Muscle layer of duodenum (tissue), 2 donors: ENCODE measurements at regions not wholly inside any gene's neighbourhood (a gene's known extent, or its start where the extent isn't known, plus 50 kb on each side); places are given as distances from the start of the nearest gene placed in this dataset.

ENCODE experiments used
- H3K27ac ChIP-seq: one replicate; pipeline ENCODE4 v1.7.0; 2013; ENCODE audit warnings: mild to moderate bottlenecking, low read length
- H3K27me3 ChIP-seq: one replicate; pipeline ENCODE4 v1.7.0; 2013; ENCODE audit warnings: low read depth, mild to moderate bottlenecking, control low read depth, low read length
- H3K36me3 ChIP-seq, 2 donors: one replicate each; pipeline ENCODE4 v1.7.0; 2013; ENCODE audit warnings: low read length in 2 of 2, control low read depth in 1 of 2, mild to moderate bottlenecking in 1 of 2; ENCODE audit not compliant: insufficient read depth in 2 of 2, control insufficient read depth in 1 of 2
- H3K4me1 ChIP-seq, 2 donors: one replicate each; pipeline ENCODE4 v1.7.0; 2013; ENCODE audit warnings: low read length in 2 of 2, mild to moderate bottlenecking in 2 of 2, control low read depth in 1 of 2, moderate library complexity in 1 of 2; ENCODE audit not compliant: insufficient read depth in 2 of 2, control insufficient read depth in 1 of 2
- H3K4me3 ChIP-seq, 2 donors: one replicate each; pipeline ENCODE4 v1.7.0; 2013; ENCODE audit warnings: low read length in 2 of 2, low read depth in 1 of 2, mild to moderate bottlenecking in 1 of 2
- H3K9me3 ChIP-seq, 2 donors: one replicate each; pipeline ENCODE4 v1.7.0; 2013; ENCODE audit warnings: low read length in 2 of 2, control low read depth in 1 of 2, mild to moderate bottlenecking in 1 of 2; ENCODE audit not compliant: control insufficient read depth in 1 of 2
- donor health status: healthy.

DNA sequence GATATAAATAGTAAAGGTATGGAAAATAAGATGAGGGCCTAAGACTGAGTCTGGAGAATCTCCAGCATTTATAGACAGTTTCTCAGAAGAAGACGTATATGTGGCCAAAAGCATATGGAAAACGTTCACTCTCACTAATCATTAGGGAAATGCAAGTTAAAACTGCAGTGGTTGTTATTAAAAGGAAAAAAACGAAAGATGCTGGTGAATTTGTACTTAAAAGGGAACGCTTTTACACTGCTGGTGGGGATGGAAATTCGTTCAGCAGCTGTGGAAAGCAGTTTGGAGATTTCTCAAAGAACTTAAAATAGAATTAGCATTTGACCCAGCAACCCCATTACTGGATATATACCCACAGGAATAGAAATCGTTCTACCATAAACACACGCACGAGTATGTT lies 180.5 kb upstream of the CADM1 start:
- no peak overlapping the region for H3K27ac ChIP-seq

DNA sequence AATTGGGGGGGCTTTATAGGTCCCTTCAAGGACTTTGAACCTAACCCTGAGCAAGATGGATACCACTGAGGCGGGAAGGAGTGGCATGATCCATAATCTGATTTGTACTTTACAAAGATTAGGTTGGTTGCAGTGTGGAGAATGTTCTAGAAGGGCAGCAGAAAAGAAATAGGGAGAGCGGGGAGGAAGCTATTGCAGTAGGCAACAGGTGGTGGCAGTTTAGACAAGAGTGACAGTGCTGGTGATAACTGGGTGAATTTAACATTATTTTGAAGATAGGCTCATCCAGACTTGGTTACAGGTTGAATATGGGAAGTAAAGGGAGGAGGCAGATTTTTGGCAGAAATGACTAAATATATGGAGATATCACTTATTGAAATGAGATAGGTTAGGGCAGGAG lies 179.9 kb upstream of the CADM1 start:
- Histone ChIP-seq H3K4me1 (no peaks in the 10 kb centered on the region), H3K9me3 (no peaks in the 10 kb centered on the region), H3K4me3 (no peak overlapping the region), H3K27ac (no peak overlapping the region), H3K36me3 (no peaks in the 10 kb centered on the region), H3K27me3 (no peaks in the 10 kb centered on the region)

More for the DNA sequence above, 180.5 kb upstream of the CADM1 start:
- H3K4me1 ChIP-seq = no peaks in the 10 kb centered on the region
- H3K36me3 ChIP-seq = no peaks in the 10 kb centered on the region
- H3K4me3 ChIP-seq = no peak overlapping the region
- H3K27me3 ChIP-seq = no peaks in the 10 kb centered on the region
- no peaks in the 10 kb centered on the region for H3K9me3 ChIP-seq

DNA sequence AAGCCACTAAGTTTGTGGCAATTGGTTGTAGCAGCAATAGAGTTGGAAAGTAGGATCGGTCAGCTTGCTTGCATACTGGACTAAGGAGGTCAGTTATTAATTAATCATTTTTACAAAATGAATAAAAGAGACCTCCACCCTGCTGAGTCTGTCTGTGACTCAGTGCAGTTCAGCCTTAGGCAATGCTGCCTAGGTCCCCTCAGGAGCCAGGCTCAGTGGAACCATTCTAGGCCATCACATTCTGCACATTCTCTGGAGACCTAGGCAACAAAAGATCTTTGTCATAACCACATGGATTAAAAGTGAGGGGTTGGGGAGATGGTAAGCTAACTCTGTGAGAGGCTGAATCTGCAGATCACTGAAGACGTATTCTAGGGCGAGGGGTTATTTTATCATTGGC lies 178.7 kb upstream of the CADM1 start:
- Histone ChIP-seq H3K36me3 (no peaks in the 10 kb centered on the region), H3K27me3 (no peaks in the 10 kb centered on the region), H3K4me1 (no peaks in the 10 kb centered on the region), H3K27ac (no peak overlapping the region), H3K4me3 (no peak overlapping the region), H3K9me3 (no peaks in the 10 kb centered on the region)

DNA sequence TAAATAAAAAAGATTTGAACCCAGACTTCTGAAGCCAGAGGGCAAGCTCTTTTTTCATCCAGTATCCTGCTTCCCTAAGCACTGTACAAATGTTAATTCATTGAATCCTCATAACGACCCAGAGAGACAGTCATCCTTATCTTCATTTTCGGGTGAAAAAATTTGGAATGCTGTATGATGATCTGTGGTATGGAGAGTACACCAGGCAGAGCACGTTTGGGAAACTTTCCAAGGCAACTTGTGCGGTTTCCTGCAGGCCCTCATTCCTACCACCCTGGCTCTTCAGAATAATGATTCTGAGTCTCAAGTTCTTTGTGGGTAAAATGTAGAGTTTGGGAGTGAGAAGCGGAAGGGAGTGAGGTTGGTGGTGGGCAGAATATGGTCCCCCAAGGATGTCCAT lies 177.9 kb upstream of the CADM1 start:
- no peaks in the 10 kb centered on the region for H3K36me3 ChIP-seq
- no peaks in the 10 kb centered on the region for H3K27me3 ChIP-seq
- H3K4me1 ChIP-seq = no peaks in the 10 kb centered on the region
- H3K27ac ChIP-seq = no peak overlapping the region
- H3K4me3 ChIP-seq = no peak overlapping the region
- no peaks in the 10 kb centered on the region for H3K9me3 ChIP-seq

DNA sequence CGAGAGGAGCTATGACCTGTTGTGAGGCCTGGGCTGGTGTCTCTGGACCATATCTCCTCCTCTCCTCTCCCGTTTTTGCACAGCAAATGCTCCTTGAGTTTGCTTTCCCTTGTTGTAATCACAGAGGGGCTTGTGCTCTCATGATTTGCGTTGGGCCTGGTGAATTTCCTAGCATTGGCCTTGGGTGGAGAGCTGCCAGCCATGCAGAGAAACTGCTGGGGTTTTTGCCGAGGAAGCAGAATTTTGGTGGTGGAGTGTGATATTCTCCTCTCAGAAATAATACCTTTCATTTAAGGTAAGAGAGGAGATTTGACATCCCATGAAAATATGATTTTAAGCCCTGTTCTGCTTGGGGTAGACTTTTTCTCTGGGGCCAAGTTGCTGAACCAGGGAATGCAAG lies 175.7 kb upstream of the CADM1 start:
- no peaks in the 10 kb centered on the region for H3K36me3 ChIP-seq
- H3K27ac ChIP-seq = no peak overlapping the region
- H3K9me3 ChIP-seq = no peaks in the 10 kb centered on the region
- no peaks in the 10 kb centered on the region for H3K4me1 ChIP-seq
- no peak overlapping the region for H3K4me3 ChIP-seq
- H3K27me3 ChIP-seq = no peaks in the 10 kb centered on the region

DNA sequence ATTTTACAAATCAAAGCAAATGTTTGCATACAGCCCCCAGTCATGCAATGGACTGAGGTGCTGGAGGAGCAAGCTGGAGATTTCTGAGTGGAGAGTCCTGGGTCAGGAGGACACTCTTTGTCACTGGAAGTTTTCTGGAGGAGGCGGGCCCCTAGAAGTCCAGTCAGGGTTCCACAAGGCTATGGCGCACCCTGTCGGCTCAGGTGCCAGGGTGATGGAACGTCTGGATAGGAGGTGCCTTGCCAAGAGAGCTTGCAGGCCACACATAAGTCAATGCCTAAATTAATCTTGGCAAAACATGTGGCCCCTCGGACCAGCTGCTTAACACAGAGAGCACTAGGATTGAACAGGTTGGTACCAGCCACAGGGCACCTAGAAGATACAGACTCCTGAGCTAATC lies 174.7 kb upstream of the CADM1 start:
- Histone ChIP-seq H3K4me3 (no peak overlapping the region), H3K27me3 (no peaks in the 10 kb centered on the region), H3K9me3 (no peaks in the 10 kb centered on the region), H3K27ac (no peak overlapping the region), H3K36me3 (no peaks in the 10 kb centered on the region), H3K4me1 (no peaks in the 10 kb centered on the region)

DNA sequence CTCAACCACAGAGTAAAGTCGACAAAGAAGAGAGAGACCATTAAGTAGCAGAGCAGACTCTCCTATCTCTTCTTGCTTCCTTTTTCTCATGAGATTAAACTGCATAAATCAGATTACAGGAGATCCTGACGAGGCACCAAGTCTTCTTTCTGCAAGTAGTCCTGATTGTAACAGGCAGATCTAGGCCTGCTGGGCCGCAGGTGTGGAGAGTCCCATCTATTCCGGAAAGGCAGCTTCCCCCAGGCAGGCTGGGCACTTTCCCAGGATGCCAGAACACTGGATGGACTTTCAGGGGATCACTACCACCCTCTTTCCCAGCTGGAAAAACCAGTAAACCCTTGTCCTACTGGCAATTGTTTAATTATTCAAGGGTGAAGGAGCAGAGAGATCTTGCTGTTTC lies 173.0 kb upstream of the CADM1 start:
- Histone ChIP-seq H3K27ac (no peak overlapping the region), H3K4me1 (no peaks in the 10 kb centered on the region), H3K9me3 (no peaks in the 10 kb centered on the region), H3K36me3 (no peaks in the 10 kb centered on the region), H3K27me3 (no peaks in the 10 kb centered on the region), H3K4me3 (no peak overlapping the region)

GRCh38 chr11:115676768-115677167 lies 172.6 kb upstream of the CADM1 start:
- no peaks in the 10 kb centered on the region for H3K36me3 ChIP-seq
- no peaks in the 10 kb centered on the region for H3K27me3 ChIP-seq
- H3K27ac ChIP-seq = no peak overlapping the region
- no peaks in the 10 kb centered on the region for H3K4me1 ChIP-seq
- no peaks in the 10 kb centered on the region for H3K9me3 ChIP-seq
- H3K4me3 ChIP-seq = no peak overlapping the region

DNA sequence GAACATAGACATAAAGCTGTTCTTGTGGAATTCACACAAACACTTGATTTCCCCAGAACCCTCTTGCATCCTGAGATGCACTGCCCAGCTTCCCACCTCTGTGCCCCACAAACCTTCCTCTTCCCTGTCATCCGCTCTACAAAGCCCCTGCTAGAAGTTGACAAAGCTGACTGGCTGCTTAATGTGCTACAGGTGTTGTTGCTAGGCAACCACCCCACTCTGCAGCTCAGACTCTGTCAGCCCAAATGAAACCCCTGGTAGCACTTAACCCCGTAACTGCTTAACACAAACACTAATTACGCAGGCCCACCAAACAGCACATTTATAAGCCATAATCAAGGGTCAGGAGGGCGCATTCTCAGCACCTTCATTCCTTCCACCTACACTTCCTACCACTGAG lies 172.0 kb upstream of the CADM1 start:
- Histone ChIP-seq H3K4me1 (no peaks in the 10 kb centered on the region), H3K36me3 (no peaks in the 10 kb centered on the region), H3K4me3 (no peak overlapping the region), H3K9me3 (no peaks in the 10 kb centered on the region), H3K27ac (no peak overlapping the region), H3K27me3 (no peaks in the 10 kb centered on the region)

- Histone ChIP-seq H3K27me3 (no peaks in the 10 kb centered on the region), H3K4me3 (no peak overlapping the region), H3K36me3 (no peaks in the 10 kb centered on the region), H3K9me3 (no peaks in the 10 kb centered on the region), H3K4me1 (no peaks in the 10 kb centered on the region), H3K27ac (no peak overlapping the region)
Observed at GRCh38 chr11:115674937-115675544, 170.8 kb upstream of the CADM1 start.

DNA sequence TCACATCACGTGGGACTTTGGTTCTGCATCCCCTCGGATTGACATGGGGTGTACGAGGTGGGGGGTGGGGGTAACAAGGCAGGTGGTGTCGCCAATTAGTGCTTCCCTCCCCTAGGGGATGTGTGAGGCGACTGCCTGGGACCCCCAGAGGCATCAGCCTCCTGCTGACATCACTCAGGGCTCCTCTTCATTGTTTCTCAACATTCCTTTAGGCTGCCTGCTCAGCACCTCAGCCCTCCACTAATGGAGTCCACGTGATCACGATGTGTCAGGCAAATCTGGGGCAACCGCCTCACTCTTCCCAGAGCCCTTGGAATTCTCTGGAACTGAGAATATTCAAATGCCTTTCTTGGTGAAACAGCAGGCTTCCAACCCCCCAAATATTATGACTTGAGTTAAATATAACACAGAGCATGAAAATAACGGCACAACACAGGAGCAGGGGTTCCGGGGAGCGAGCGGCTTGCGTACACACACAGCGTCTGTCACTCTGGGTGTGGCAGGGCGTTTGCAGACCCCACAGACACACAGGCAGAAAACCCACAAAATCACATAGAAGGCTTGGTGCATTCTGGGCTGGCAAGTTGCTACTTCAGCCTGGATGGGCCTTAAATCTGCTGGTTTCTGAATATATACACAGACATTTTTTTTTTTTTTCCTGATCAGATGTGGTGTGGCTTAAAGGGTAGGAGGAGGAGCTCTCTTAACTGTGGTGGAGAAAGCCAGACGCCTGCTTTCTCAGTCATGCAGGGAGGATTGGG lies 170.1 kb upstream of the CADM1 start:
- Histone ChIP-seq H3K27me3 (no peaks in the 10 kb centered on the region), H3K9me3 (no peaks in the 10 kb centered on the region), H3K36me3 (no peaks in the 10 kb centered on the region), H3K4me1 (no peaks in the 10 kb centered on the region), H3K4me3 (no peak overlapping the region), H3K27ac (no peak overlapping the region)

- H3K27ac ChIP-seq = no peak overlapping the region
- no peaks in the 10 kb centered on the region for H3K9me3 ChIP-seq
- no peaks in the 10 kb centered on the region for H3K27me3 ChIP-seq
- no peaks in the 10 kb centered on the region for H3K4me1 ChIP-seq
- no peaks in the 10 kb centered on the region for H3K36me3 ChIP-seq
- no peak overlapping the region for H3K4me3 ChIP-seq
Observed at GRCh38 chr11:115673720-115674119, 169.5 kb upstream of the CADM1 start.
